GM12873 (cell line): ENCODE measurements at regions not wholly inside any gene's neighbourhood (a gene's known extent, or its start where the extent isn't known, plus 50 kb on each side); places are given as distances from the start of the nearest gene placed in this dataset.

Experiments used
- TF ChIP-seq, protein P1 (sequence below): IDR thresholded peaks from 2 replicates; pipeline ENCODE4 v1.5.1; 2012; ENCODE audit warnings: low read depth, mild to moderate bottlenecking, moderate library complexity, low read length, control low read depth; ENCODE audit not compliant: insufficient read depth; ENCODE audit errors: missing control alignments

DNA sequence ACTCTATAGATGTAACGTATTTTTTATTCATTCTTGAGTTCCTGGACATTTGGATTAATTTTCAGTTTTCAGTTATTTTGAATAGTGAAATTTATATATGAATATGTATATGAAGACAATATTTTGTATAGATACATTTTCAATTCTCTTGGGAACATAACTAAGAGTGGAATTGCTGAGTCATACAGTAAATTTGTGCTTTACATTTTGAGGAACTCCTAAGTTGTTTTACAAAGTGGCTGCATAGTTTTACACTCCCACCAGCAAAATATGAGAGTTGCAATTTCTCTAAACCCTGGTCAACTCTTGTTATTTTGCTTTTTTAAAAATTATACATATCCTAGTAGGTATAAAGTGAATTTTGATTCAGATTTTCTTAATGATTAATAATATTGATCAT, 1838.6 kb upstream of the SEL1L start:
- TF ChIP-seq, protein P1, sequence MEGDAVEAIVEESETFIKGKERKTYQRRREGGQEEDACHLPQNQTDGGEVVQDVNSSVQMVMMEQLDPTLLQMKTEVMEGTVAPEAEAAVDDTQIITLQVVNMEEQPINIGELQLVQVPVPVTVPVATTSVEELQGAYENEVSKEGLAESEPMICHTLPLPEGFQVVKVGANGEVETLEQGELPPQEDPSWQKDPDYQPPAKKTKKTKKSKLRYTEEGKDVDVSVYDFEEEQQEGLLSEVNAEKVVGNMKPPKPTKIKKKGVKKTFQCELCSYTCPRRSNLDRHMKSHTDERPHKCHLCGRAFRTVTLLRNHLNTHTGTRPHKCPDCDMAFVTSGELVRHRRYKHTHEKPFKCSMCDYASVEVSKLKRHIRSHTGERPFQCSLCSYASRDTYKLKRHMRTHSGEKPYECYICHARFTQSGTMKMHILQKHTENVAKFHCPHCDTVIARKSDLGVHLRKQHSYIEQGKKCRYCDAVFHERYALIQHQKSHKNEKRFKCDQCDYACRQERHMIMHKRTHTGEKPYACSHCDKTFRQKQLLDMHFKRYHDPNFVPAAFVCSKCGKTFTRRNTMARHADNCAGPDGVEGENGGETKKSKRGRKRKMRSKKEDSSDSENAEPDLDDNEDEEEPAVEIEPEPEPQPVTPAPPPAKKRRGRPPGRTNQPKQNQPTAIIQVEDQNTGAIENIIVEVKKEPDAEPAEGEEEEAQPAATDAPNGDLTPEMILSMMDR = no peak

DNA sequence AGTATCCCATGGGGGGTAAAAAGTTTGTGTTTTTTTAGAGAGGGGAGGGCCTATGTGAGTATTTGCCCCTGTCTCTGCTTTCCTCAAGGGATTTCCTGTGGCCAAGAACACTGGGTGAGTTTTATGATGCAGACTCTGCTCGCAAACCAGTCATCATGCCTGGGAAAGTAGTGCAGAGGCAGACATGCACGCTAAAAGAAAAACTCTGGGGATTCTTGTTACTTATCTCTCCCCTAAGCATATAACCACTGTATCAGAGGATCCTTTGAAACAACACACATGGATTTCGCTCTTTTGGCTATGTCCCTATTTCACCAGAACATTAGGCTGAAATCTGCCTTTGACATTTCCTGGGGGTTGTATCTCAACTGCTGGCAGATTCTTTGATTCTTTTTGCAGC, 1845.8 kb upstream of the SEL1L start:
- TF ChIP-seq, protein P1 = no peak

DNA sequence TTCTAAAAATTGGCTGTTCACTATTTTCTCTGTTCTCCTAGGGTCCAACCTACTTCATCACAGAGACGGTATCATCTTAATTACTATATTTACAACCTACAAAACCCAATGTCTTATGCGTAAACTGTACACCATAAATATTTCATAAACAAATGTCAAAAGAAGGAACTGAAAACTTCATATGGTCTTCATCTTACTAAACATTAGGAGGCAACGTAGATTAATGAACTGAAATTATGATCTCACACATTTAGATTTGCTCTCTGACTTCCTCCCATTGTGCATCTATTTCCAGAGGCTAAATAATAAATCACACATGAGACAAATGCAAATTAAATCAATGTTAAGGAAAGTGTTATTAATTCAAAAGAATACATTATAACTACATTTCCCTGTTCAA, 1850.6 kb upstream of the SEL1L start:
- TF ChIP-seq, protein P1 = no peak

DNA sequence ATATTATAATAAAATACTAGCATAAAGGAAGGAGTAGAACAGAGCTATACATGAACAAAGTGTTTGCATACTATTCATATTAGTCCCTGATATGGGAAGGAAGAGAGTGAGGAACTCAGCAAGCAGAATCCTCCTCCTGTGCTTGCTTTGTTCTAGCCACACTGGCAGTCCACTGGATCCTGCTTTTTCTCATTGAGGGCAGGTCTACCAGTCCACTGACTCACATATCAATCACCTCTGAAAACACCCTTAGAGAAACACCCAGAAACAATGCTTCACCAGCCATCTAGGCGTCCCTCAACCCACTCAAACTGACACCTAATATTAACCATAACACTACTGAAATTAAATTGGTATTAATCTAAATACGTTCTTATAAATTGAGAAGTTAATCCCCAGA, 1861.7 kb upstream of the SEL1L start:
- TF ChIP-seq, protein P1 = no peak

DNA sequence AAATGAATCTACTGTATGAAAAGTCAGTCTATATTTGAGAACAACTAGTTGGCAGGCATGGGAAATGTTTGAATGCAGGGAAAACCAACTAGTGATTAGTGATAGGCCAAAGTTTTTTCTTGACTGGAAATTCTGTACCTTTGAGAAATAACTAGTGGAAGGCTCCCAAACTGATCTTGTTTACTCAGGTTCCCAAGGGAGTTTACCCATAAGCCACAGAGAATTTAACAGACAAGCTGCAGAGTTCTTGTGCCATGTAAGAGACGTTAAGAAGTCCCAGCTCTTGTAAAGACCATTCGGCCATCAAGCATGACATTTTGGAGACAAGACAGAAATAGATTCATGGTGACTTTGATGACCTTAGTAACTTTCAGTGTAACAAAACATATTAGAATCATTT, 1882.8 kb upstream of the SEL1L start:
- TF ChIP-seq, protein P1 = no peak

DNA sequence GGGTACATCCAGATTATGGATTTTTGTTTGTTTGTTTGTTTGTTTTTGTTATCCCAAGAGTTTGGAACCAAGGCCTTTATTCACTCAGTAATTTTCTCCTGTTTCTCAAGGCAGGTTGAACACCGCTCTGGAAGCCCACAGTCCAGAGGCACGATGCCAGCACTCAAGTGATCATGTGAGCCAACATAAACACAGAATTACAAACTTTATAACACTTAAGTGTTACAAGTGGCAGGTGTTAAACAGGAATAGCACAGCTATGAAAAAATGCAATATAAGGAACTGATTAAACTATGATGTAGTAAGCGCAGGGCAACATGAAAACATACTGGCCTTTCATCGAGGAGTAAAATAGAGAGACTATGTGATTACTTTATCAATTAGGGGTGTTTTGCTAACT, 1885.8 kb upstream of the SEL1L start:
- TF ChIP-seq, protein P1 = no peak

DNA sequence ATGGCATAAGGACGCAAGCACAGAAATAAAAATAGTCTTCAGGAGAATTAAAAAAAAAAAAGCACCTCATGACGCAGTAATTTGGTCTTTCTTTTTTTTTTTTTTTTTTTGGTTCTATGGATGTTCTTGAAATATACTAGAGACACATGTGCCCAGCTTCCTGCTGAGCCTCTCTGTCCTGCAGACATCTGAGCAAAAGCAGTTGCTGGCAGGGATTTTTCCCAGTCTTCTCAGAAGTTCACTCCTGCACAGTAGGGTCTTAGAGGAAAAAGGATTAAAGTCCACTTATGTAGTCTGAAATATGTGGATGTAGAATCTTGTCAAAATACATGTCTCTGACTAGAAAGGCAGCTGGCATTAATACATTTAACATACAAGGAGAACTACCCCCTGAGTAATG, 1888.1 kb upstream of the SEL1L start:
- TF ChIP-seq, protein P1 = no peak
